GM21360 (cell line): ENCODE measurements at regions not wholly inside any gene's neighbourhood (a gene's known extent, or its start where the extent isn't known, plus 50 kb on each side); places are given as distances from the start of the nearest gene placed in this dataset.

Source experiments
- ATAC-seq: cut with Tn5 transposase; IDR thresholded peaks from one replicate; pipeline ENCODE4 v1.9.1; 2021; ENCODE audit warnings: mild to moderate bottlenecking, moderate library complexity; ENCODE audit not compliant: unreplicated experiment

- no peak for ATAC-seq
Observed at GRCh38 chr5:93017376-93017775, 563.6 kb downstream of the NR2F1-AS1 start.

DNA sequence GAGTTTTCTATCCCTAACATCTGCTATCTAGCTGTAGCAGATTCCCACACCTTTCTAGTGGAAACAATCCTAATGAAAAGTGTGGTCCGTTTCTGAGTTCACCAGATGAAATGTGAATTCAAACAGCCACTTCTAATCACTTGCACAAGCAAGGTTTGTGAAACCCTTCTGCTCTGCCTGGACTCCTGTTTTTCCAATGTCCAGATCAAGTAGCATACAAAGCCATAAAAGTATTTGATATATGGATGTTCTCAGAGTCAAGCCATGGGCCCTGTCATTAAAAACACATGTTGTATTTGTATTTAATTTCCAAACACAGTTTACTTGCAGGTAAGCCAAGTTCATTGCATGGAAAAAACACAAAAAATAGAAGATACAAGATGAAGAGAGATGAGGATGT lies 570.4 kb downstream of the NR2F1-AS1 start:
- ATAC-seq, result no peak

GRCh38 chr5:93010037-93010436 lies 571.0 kb downstream of the NR2F1-AS1 start:
- no peak for ATAC-seq

DNA sequence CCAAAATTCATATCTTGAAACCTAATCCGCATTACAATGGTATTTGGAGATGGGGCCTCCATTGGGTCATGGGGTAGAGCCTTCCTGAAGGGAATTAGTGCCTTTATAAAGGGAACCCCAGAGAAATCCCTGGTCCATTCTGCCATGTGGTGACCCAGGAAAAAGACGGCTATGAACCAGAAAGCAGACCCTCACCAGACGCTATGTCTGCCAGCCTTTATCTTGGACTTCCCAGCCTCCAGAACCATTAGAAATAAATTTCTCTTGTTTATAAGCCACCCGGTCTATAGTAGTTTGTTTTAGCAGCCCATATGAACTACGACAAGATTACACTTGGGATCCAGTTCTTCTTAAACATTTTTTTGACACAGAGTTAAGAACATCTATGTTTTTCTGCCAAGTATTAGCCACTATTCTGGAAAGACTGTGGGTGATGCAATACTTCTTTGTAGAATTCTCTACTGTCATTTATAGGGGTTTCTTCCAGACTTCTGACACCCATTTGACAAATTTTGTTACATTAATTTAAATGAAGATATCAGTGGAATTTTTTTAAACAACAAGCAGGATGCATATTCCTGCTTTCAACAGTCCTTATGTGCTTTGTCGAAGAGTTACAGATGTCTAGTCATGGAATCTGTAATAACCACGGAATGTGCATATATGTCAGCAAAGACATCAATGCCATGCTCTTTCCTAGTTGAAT lies 572.4 kb downstream of the NR2F1-AS1 start:
- ATAC-seq, result no peak

GRCh38 chr5:93006915-93007314 lies 574.1 kb downstream of the NR2F1-AS1 start:
- ATAC-seq, result no peak

- no peak for ATAC-seq
Observed at GRCh38 chr5:92998456-92998855, 582.6 kb downstream of the NR2F1-AS1 start.

- no peak for ATAC-seq
Observed at GRCh38 chr5:92994392-92994791, 586.6 kb downstream of the NR2F1-AS1 start.

GRCh38 chr5:92992073-92992472 lies 588.9 kb downstream of the NR2F1-AS1 start:
- ATAC-seq, result no peak

- no peak for ATAC-seq
Observed at GRCh38 chr5:92991581-92992067, 589.4 kb downstream of the NR2F1-AS1 start.

DNA sequence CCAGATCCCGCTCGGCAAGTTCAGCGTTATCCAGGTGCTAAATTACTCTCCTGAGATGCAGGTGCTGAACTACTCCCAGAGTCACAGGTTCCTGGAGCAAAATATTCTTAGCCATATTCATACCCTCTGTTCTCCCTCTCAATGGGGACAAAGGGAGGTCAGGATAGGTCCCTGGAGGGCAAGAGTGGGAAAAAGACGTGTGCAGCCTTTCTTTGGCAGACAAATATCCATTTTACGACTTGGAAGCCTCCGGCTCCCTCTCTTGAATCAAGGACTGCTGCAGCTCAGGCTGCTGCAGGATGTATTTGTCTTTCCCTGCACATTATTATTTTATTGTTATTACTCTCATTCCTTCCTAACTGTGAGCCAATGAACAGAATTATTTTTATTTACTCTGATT lies 590.2 kb downstream of the NR2F1-AS1 start:
- no peak for ATAC-seq

- ATAC-seq, result no peak
Observed at GRCh38 chr5:92981001-92981400, 600.0 kb downstream of the NR2F1-AS1 start.

- ATAC-seq, result no peak
Observed at GRCh38 chr5:92980491-92980890, 600.5 kb downstream of the NR2F1-AS1 start.

- no peak for ATAC-seq
Observed at GRCh38 chr5:92979716-92980115, 601.3 kb downstream of the NR2F1-AS1 start.

- no peak for ATAC-seq
Observed at GRCh38 chr5:92977846-92978540, 603.0 kb downstream of the NR2F1-AS1 start.

DNA sequence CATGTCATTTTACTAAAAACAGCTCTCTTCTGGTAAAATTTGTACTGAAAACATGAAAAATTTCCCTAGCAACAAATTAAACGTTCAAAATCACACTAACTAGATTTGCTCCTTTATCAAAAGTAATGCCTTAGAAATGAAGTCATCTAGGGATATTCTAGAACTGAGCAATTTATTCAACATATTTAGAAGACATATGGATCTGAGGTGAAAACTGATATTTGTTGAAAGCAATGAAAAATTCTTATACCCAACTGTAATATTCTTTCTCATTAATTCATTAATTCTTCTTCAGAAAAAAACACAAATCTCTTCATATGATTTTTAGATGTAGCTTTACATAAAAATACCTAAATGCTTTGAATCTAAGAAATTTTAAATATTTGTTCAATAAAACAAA lies 604.9 kb downstream of the NR2F1-AS1 start:
- ATAC-seq, result no peak

- no peak for ATAC-seq
Observed at GRCh38 chr5:92969781-92970237, 611.2 kb downstream of the NR2F1-AS1 start.

DNA sequence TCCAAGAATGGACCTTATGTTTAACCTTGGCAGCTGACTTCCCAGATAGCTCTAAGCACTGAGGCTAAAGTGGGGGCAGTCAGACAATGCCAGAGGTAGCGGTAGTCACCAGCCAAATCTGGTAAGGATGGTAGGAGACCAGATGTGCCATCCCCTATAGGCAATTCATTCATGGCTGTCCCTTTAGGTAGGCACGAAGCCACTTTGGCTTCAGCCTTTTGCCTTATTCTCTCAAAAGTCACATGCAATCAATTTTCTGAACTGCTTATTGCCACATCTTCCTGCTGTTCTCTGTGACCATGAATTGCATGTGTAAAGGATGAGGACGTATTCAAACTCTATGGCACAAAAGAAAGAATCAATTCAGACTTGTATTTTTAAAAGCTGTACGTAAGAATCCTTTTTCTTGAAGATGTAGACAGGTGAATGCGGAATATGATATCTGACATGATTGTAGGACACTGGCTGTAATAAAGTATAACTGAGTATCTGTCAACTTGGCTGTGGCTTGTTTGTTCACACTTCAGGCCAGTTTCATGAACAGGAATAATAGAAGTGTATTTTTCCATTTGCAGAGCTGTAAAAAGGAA lies 611.7 kb downstream of the NR2F1-AS1 start:
- ATAC-seq, result no peak

GRCh38 chr5:92963800-92964199 lies 617.2 kb downstream of the NR2F1-AS1 start:
- ATAC-seq, result no peak

DNA sequence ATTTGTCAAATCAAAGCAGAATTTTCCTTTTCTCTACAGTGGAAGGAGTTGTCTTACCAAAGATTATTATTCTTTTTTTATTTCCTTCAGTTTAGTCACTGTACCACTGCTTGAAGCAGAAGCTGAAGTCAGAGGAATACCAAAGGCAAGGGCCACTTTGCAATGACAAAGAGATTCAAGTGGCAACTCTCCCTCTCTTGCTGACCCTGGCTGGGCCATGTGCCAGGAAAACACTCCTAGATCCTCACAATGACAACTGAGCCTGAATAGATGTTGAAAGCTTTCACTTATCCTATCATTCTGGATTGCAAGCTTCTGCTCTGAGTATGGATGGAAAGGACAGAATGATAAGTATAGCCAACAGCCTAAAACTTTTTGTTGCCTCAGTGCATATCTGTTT lies 618.3 kb downstream of the NR2F1-AS1 start:
- no peak for ATAC-seq

GRCh38 chr5:92956886-92957285 lies 624.1 kb downstream of the NR2F1-AS1 start:
- no peak for ATAC-seq

DNA sequence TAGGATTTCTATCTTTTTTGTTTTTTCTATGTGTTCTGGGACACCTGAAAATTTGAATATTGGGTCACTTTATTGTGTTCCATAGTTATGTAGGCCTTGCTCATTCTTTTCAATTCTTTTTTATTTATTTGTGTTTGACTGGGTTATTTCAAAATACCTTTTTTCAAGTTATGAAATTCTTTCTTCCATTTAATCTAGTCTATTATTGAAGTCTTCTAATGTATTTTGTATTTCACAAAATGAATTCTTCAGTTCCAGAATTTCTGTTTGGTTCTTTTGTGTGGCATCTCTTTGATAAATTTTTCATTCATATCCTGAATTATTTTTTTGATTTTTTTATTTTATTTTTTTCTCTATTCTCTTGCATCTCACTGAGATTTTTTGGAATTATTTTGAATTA lies 628.8 kb downstream of the NR2F1-AS1 start:
- ATAC-seq, result no peak

DNA sequence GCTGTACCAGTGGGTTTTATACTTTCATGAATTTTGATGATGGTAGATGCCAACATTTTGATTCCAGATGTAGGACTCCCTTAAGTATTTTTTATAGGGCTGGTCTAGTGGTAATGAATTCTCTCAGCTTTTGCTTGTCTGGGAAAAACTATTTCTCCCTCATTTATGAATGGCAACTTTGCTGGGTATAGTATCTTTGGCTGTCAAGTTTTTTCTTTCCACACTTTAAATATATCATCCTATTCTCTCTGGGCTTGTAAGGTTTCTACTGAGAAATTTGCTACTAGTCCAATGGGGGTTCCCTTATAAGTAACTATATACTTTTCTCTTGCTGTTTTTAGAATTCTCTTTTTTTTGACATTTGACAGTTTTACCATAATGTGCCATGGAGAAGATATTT lies 629.3 kb downstream of the NR2F1-AS1 start:
- no peak for ATAC-seq
